Panc1 (cell line): ENCODE measurements at regions not wholly inside any gene's neighbourhood (a gene's known extent, or its start where the extent isn't known, plus 50 kb on each side); places are given as distances from the start of the nearest gene placed in this dataset.

Experiments
- ATAC-seq: fragments of 200-7000 bp; cut with Tn5 transposase; 2 replicates; pipeline ENCODE4 v1.9.1; 2020; ENCODE audit warnings: mild to moderate bottlenecking, moderate library complexity
- BruUV-seq: library from RNA; stranded (reverse); fragments of 400-500 nt; replicated peaks from 2 replicates; lab custom pipeline; 2021; lab: Mats Ljungman, UMichigan
- CTCF ChIA-PET: fragments of 300-600 bp; sonication (Branson Sonifier 250); formaldehyde crosslinking; loops from one replicate; lab custom pipeline; 2022; ENCODE audit warnings: antibody characterized with exemption; lab: Charles Lee
- POLR2A ChIA-PET: fragments of 300-600 bp; sonication (Branson Sonifier 250); formaldehyde crosslinking; loops from one replicate; lab custom pipeline; 2022; ENCODE audit warnings: antibody characterized with exemption; lab: Charles Lee
- DNase-seq: peaks from one replicate; pipeline ENCODE4 v3.0.0-alpha.2; 2010; ENCODE audit warnings: low read depth, low spot score
- H3K27ac ChIP-seq: 2 replicates; pipeline ENCODE4 v1.5.1; 2011; ENCODE audit warnings: mild to moderate bottlenecking, low read length, inconsistent platforms
- H3K27me3 ChIP-seq: fragments of 200-500 bp; sonication (Bioruptor generic); 2 replicates; pipeline ENCODE4 v1.6.0; 2014; ENCODE audit warnings: low read length, inconsistent platforms; ENCODE audit not compliant: control insufficient read depth, insufficient read depth
- H3K36me3 ChIP-seq: fragments of 200-500 bp; sonication (Bioruptor generic); 2 replicates; pipeline ENCODE4 v1.5.1; 2014; ENCODE audit warnings: inconsistent platforms, mild to moderate bottlenecking, low read length, moderate library complexity; ENCODE audit not compliant: control insufficient read depth, insufficient read depth
- H3K4me1 ChIP-seq: 2 replicates; pipeline ENCODE4 v1.5.1; 2011; ENCODE audit warnings: inconsistent platforms, mild to moderate bottlenecking, low read length, moderate library complexity; ENCODE audit not compliant: control insufficient read depth, insufficient read depth
- H3K4me3 ChIP-seq, 2 experiments: 2 replicates each; pipeline ENCODE4 v1.5.1; 2011 to 2012; ENCODE audit warnings: low read depth in 2 of 2, low read length in 2 of 2, mild to moderate bottlenecking in 2 of 2, inconsistent platforms in 1 of 2, moderate library complexity in 1 of 2
- H3K9me3 ChIP-seq: fragments of 200-500 bp; sonication (Bioruptor generic); 2 replicates; pipeline ENCODE4 v1.5.1; 2014; ENCODE audit warnings: low read depth, mild to moderate bottlenecking, inconsistent platforms, low read length, moderate library complexity; ENCODE audit not compliant: control insufficient read depth, insufficient read depth
- CTCF ChIP-seq: fragments of 450-650 bp; IDR thresholded peaks from 2 replicates; pipeline ENCODE4 v1.5.1; 2017; ENCODE audit warnings: mild to moderate bottlenecking
- POLR2AphosphoS5 ChIP-seq: IDR thresholded peaks from 2 replicates; pipeline ENCODE4 v1.6.1; 2012; ENCODE audit warnings: mild to moderate bottlenecking, low read depth, low read length, moderate library complexity
- REST ChIP-seq, 2 experiments: IDR thresholded peaks; 2 replicates each; pipeline ENCODE4 v1.6.1; 2011 to 2012; ENCODE audit warnings: low read depth in 2 of 2, control low read depth in 1 of 2, low read length in 1 of 2, mild to moderate bottlenecking in 1 of 2, moderate library complexity in 1 of 2; ENCODE audit not compliant: insufficient read depth in 1 of 2
- SIN3A ChIP-seq: IDR thresholded peaks from 2 replicates; pipeline ENCODE4 v1.6.1; 2012; ENCODE audit warnings: low read depth, mild to moderate bottlenecking, low read length, moderate library complexity, borderline replicate concordance; ENCODE audit not compliant: insufficient read depth
- TCF7L2 ChIP-seq: IDR thresholded peaks from 2 replicates; pipeline ENCODE4 v1.6.1; 2011; ENCODE audit warnings: mild to moderate bottlenecking, low read depth, low read length, inconsistent platforms
- in situ Hi-C: cut with HindIII; loops from 2 replicates; pipeline ENCODE4 v1.10.0; 2016; ENCODE audit warnings: low sequenced_read_pairs, low pct_unique_long_range_greater_than_20kb
- intact Hi-C: fragments of 100-400 bp; cut with micrococcal nuclease; formaldehyde crosslinking; loops from one replicate; pipeline ENCODE4 v1.10.0; 2022; ENCODE audit not compliant: unreplicated experiment

DNA sequence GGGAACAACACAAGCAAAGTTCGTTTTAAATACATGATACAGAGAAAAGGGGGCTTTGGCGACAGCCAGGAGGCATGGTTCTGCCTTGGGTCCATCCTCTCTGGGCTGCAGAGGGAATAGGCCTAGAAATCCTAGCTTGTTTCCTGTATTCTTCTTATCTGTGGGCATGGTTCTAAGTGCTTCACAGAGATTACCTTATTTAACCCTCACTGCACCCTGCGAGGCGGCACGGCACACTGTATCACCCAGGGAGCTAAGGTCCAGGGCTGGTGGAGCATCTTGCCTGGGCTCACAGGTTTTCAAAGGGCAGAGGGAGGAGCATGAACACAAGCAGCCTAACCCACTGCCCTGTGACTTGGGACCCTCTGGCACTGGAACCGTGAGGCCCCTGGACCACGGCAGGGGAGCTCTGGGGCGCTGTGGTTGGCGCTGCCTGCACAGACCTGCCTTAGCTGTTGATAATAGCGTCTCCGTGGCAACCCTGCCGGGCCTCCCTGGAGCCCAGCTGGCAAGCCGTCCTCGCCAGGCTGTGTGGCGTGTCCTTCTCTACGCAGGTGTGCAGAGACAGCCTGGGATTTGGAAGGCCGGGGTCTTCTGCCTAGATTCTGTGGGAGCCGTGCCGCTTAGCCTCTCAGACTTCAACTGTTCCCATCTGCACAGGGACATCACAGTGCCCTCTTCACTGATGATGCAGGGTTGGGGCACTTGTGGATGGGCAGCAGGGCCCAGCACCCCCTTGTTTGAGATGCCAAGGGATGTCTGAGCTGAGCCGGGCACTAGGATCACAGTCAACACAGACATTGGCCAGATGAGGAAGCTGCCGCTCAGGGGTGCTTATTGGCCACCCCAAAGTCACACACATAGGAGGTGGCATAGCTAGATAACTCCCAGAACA, 154.6 kb upstream of the TLE3 start:
- Histone ChIP-seq H3K4me3 (no peak overlapping the region), H3K36me3 (no peaks in the 10 kb centered on the region), H3K27me3 (no peaks in the 10 kb centered on the region), H3K4me1 (peaks cover 6% of the 10 kb centered on the region; the same call in 1 of the 2 replicates), H3K27ac (no peak overlapping the region), H3K9me3 (no peaks in the 10 kb centered on the region)
- DNase-seq (no peak), ATAC-seq (no peak)
- in situ Hi-C loops = no loop called here
- ChIA-PET POLR2A (no interaction called here), CTCF (no interaction called here)
- intact Hi-C loops = no loop called here
- BruUV-seq = no TSS peak
- TF ChIP-seq TCF7L2 = no peak
- TF ChIP-seq POLR2AphosphoS5 = no peak
- TF ChIP-seq REST (IDR thresholded peaks at IDR 0.05; ENCODE audit: insufficient read depth in 1 of 2, low read depth in 2 of 2, low read length in 1 of 2) = no peak
- no peak for TF ChIP-seq CTCF
- TF ChIP-seq SIN3A = no peak

DNA sequence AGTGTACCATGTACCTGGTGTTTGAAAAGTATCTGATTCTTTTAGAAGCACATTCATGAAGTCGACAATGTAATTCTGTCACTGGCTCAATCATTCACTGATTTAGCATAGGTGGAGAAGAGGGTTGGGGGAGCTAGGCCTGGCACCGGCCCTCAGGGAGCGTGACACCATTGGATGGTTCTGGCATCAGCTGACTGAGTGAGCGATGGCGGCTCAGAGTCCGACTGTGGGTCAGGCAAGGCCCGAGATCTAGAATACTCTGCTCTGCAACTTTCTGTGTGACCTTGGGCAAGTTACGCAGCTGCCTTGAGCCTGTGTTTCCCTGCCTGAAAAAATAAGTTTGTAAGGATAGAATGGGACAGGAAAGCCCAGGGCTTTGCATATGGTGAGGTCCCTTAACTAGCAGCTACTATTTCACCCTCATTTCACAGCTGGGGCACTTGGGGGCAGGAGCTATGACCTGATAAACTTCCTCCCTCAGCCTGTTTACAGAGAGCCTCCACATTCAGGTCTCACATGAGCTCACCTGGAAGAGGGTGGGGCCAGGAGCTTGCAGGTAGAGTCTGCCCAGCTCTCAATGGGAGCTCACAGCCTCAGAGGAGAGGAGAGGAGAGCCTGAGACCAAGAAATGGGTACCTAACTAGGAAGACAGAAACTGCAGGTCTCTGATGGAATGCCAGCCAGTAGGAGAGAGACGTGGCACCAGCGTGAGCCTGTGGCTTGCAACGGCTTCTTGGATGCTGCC, 153.7 kb upstream of the TLE3 start:
- POLR2A ChIA-PET = no interaction called here
- Histone ChIP-seq H3K4me3 (no peak overlapping the region), H3K27me3 (no peaks in the 10 kb centered on the region), H3K9me3 (no peaks in the 10 kb centered on the region), H3K4me1 (peaks cover 6% of the 10 kb centered on the region; the same call in 1 of the 2 replicates), H3K27ac (no peak overlapping the region), H3K36me3 (no peaks in the 10 kb centered on the region)
- no TSS peak for BruUV-seq
- DNase-seq (no peak), ATAC-seq (no peak)
- in situ Hi-C loops = no loop called here
- intact Hi-C loops = no loop called here
- CTCF ChIA-PET = no interaction called here
- no peak for TF ChIP-seq POLR2AphosphoS5
- no peak for TF ChIP-seq SIN3A
- TF ChIP-seq REST (IDR thresholded peaks at IDR 0.05; ENCODE audit: insufficient read depth in 1 of 2, low read depth in 2 of 2, low read length in 1 of 2) = no peak
- TF ChIP-seq CTCF = no peak
- TF ChIP-seq TCF7L2 = no peak
